Smooth muscle cell (in vitro differentiated cells): ENCODE measurements at regions not wholly inside any gene's neighbourhood (a gene's known extent, or its start where the extent isn't known, plus 50 kb on each side); places are given as distances from the start of the nearest gene placed in this dataset.

Source experiments
- DNase-seq: peaks from one replicate; lab custom pipeline; 2025; ENCODE audit not compliant: unreplicated experiment; lab: John Stamatoyannopoulos, UW
- H2AFZ ChIP-seq: fragments of 200-600 bp; sonication (generic); 2 replicates; pipeline ENCODE4 v1.6.0; 2016; ENCODE audit warnings: antibody characterized with exemption, low read depth, mild to moderate bottlenecking
- H3F3A ChIP-seq: fragments of 200-600 bp; sonication (generic); 2 replicates; pipeline ENCODE4 v1.6.0; 2017; ENCODE audit warnings: antibody characterized with exemption, low read depth
- H3K27ac ChIP-seq: fragments of 200-600 bp; sonication (generic); 2 replicates; pipeline ENCODE4 v1.5.1; 2016; ENCODE audit warnings: low read depth, mild to moderate bottlenecking
- H3K27me3 ChIP-seq: fragments of 200-600 bp; sonication (generic); 2 replicates; pipeline ENCODE4 v1.6.1; 2016; ENCODE audit warnings: low read depth, mild to moderate bottlenecking
- H3K36me3 ChIP-seq: fragments of 200-600 bp; sonication (generic); 2 replicates; pipeline ENCODE4 v1.5.1; 2016; ENCODE audit warnings: low read depth
- H3K4me1 ChIP-seq: fragments of 200-600 bp; sonication (generic); 2 replicates; pipeline ENCODE4 v1.5.1; 2016; ENCODE audit warnings: low read depth
- H3K4me2 ChIP-seq: fragments of 200-600 bp; sonication (generic); 2 replicates; pipeline ENCODE4 v1.6.0; 2016; ENCODE audit warnings: mild to moderate bottlenecking
- H3K4me3 ChIP-seq: fragments of 200-600 bp; sonication (generic); 2 replicates; pipeline ENCODE4 v1.5.1; 2016; ENCODE audit warnings: mild to moderate bottlenecking
- H3K79me2 ChIP-seq: fragments of 200-600 bp; sonication (generic); 2 replicates; pipeline ENCODE4 v1.6.0; 2016; ENCODE audit warnings: low read depth, mild to moderate bottlenecking
- H3K9ac ChIP-seq: fragments of 200-600 bp; sonication (generic); 2 replicates; pipeline ENCODE4 v1.6.0; 2016; ENCODE audit warnings: low read depth
- H3K9me3 ChIP-seq: fragments of 200-600 bp; sonication (generic); replicated peaks from 2 replicates; pipeline ENCODE4 v1.5.1; 2016; ENCODE audit warnings: low read depth
- H4K20me1 ChIP-seq: fragments of 200-600 bp; sonication (generic); 2 replicates; pipeline ENCODE4 v1.6.0; 2016; ENCODE audit warnings: low read depth
- CTCF ChIP-seq: fragments of 200-600 bp; sonication (generic); IDR thresholded peaks from 2 replicates; pipeline ENCODE4 v1.5.1; 2017; ENCODE audit warnings: borderline replicate concordance, mild to moderate bottlenecking, antibody characterized with exemption; ENCODE audit not compliant: insufficient read depth, poor library complexity, severe bottlenecking
- WGBS: methylation state at CpG from one replicate; pipeline ENCODE4 v1.1.7; 2016; ENCODE audit warnings: low lambda C conversion rate; 5-methylcytosine and 5-hydroxymethylcytosine counted together

- TF ChIP-seq CTCF: no peak
- no peak overlapping the region for H3K9ac ChIP-seq
- H3K4me1 ChIP-seq: no peaks in the 10 kb centered on the region
- H3K9me3 ChIP-seq: no peaks in the 10 kb centered on the region
- no peak overlapping the region for H3K27ac ChIP-seq
- H3K4me3 ChIP-seq: no peak overlapping the region
- H3K79me2 ChIP-seq: no peaks in the 10 kb centered on the region
- no peak overlapping the region for H3K4me2 ChIP-seq
- no peaks in the 10 kb centered on the region for H3F3A ChIP-seq
- no peaks in the 10 kb centered on the region for H4K20me1 ChIP-seq
- H2AFZ ChIP-seq: no peak overlapping the region
- H3K36me3 ChIP-seq: no peaks in the 10 kb centered on the region
- H3K27me3 ChIP-seq: no peaks in the 10 kb centered on the region
- DNase-seq: no peak
- 84% methylated on average over 2 of the region's 2 CpGs for WGBS
Observed at GRCh38 chr12:59240048-59240447, 319.7 kb upstream of the LRIG3 start.

- Histone ChIP-seq H3K9ac (no peak overlapping the region), H2AFZ (no peak overlapping the region), H3K79me2 (no peaks in the 10 kb centered on the region), H4K20me1 (no peaks in the 10 kb centered on the region), H3K4me1 (no peaks in the 10 kb centered on the region), H3K4me3 (no peak overlapping the region), H3K9me3 (no peaks in the 10 kb centered on the region), H3K36me3 (no peaks in the 10 kb centered on the region), H3K27ac (no peak overlapping the region), H3F3A (no peaks in the 10 kb centered on the region), H3K27me3 (no peaks in the 10 kb centered on the region), H3K4me2 (no peak overlapping the region)
- no peak for TF ChIP-seq CTCF
- WGBS: 72% methylated on average over 10 of the region's 10 CpGs
- no peak for DNase-seq
Observed at GRCh38 chr12:59234391-59234790, 314.1 kb upstream of the LRIG3 start.

- Histone ChIP-seq H3K27me3 (no peaks in the 10 kb centered on the region), H3K36me3 (no peaks in the 10 kb centered on the region), H3K9ac (no peak overlapping the region), H3K4me1 (no peaks in the 10 kb centered on the region), H3F3A (no peaks in the 10 kb centered on the region), H2AFZ (no peak overlapping the region), H3K4me3 (no peak overlapping the region), H3K27ac (no peak overlapping the region), H3K79me2 (no peaks in the 10 kb centered on the region), H3K4me2 (no peak overlapping the region), H3K9me3 (no peaks in the 10 kb centered on the region), H4K20me1 (no peaks in the 10 kb centered on the region)
- TF ChIP-seq CTCF: no peak
- DNase-seq: no peak
Observed at GRCh38 chr12:59230334-59230733, 310.0 kb upstream of the LRIG3 start.

GRCh38 chr12:59219148-59219547, 298.8 kb upstream of the LRIG3 start:
- Histone ChIP-seq H3K79me2 (no peaks in the 10 kb centered on the region), H3K4me2 (no peak overlapping the region), H3K4me1 (no peaks in the 10 kb centered on the region), H3F3A (no peaks in the 10 kb centered on the region), H4K20me1 (no peaks in the 10 kb centered on the region), H3K9me3 (no peaks in the 10 kb centered on the region), H3K27ac (no peak overlapping the region), H3K4me3 (no peak overlapping the region), H3K36me3 (no peaks in the 10 kb centered on the region), H3K9ac (no peak overlapping the region), H3K27me3 (no peaks in the 10 kb centered on the region), H2AFZ (no peak overlapping the region)
- no peak for DNase-seq
- TF ChIP-seq CTCF: no peak
- 90% methylated on average over 1 of the region's 1 CpG for WGBS
